ENCODE measurements at regions not wholly inside any gene's neighbourhood (a gene's known extent, or its start where the extent isn't known, plus 50 kb on each side); places are given as distances from the start of the nearest gene placed in this dataset.

DNA sequence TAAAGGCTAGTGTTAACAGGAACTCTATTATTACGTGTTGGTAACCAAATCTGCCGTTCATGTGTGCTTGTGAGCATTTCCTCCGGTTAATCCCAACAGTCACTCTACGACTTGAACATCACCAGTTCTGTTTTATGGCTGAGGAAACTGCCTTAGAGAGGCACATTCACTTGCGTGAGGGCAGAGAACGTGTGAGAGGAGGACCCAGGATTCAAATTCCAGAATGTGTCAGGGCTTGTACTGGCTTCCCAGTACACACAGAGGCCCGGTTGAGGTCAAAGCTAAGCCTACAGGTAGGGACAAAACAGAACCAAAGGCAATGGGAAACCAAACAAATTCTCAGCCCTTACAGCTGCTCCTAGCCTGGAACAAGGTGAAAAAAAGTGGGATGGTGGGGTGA is 66.9 kb upstream of the TENM4 start:
- TF ChIP-seq, protein P1, sequence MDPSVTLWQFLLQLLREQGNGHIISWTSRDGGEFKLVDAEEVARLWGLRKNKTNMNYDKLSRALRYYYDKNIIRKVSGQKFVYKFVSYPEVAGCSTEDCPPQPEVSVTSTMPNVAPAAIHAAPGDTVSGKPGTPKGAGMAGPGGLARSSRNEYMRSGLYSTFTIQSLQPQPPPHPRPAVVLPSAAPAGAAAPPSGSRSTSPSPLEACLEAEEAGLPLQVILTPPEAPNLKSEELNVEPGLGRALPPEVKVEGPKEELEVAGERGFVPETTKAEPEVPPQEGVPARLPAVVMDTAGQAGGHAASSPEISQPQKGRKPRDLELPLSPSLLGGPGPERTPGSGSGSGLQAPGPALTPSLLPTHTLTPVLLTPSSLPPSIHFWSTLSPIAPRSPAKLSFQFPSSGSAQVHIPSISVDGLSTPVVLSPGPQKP (IDR thresholded peaks at IDR 0.05; ENCODE audit: low read depth, low read length): no peak
- TF ChIP-seq MYC (IDR thresholded peaks at IDR 0.05; ENCODE audit: insufficient read depth, insufficient read length, insufficient replicate concordance, low read length, severe bottlenecking) (no peak), SRF (IDR thresholded peaks at IDR 0.05; ENCODE audit: low read depth in 2 of 2, low read length in 2 of 2) (no peak), ESRRA (IDR thresholded peaks at IDR 0.05; ENCODE audit: low read length) (no peak), CHD1 (IDR thresholded peaks at IDR 0.05; ENCODE audit: low read depth, low read length) (no peak)
